ENCODE measurements at regions not wholly inside any gene's neighbourhood (a gene's known extent, or its start where the extent isn't known, plus 50 kb on each side); places are given as distances from the start of the nearest gene placed in this dataset.

DNA sequence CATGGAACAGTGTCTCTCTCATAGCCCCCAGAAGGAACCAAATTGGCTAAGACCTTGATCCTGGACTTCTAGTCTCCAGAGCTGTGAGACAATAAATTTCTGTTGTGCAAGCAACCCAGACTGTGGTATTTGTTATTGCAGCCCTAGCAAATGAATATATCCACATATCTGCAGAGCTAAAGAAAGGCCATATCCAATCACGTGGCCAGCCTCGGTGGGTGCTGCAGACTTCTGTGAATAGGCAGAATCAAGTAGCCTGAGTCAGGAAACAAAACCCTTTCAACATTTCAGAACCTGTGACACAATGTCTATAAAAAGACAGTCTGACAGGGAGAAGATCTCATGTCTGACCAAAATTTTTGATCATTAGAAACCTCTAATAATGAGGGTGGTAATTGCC is 71.0 kb upstream of the CPM start:
- no peak for DNase-seq (ENCODE audit: low read depth)
- TF ChIP-seq, protein P1, sequence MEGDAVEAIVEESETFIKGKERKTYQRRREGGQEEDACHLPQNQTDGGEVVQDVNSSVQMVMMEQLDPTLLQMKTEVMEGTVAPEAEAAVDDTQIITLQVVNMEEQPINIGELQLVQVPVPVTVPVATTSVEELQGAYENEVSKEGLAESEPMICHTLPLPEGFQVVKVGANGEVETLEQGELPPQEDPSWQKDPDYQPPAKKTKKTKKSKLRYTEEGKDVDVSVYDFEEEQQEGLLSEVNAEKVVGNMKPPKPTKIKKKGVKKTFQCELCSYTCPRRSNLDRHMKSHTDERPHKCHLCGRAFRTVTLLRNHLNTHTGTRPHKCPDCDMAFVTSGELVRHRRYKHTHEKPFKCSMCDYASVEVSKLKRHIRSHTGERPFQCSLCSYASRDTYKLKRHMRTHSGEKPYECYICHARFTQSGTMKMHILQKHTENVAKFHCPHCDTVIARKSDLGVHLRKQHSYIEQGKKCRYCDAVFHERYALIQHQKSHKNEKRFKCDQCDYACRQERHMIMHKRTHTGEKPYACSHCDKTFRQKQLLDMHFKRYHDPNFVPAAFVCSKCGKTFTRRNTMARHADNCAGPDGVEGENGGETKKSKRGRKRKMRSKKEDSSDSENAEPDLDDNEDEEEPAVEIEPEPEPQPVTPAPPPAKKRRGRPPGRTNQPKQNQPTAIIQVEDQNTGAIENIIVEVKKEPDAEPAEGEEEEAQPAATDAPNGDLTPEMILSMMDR (IDR thresholded peaks at IDR 0.05; ENCODE audit: insufficient read depth, low read depth, low read length, missing control alignments), result no peak
- no peak overlapping the region for H3K4me3 ChIP-seq (ENCODE audit: low read length)

- peak overlapping the region; percentile 35 for H3K4me3 ChIP-seq (ENCODE audit: low read length)
- DNase-seq (ENCODE audit: low read depth), result peak; percentile 76
- TF ChIP-seq, protein P1 (IDR thresholded peaks at IDR 0.05; ENCODE audit: insufficient read depth, low read depth, low read length, missing control alignments), result no peak
Observed at GRCh38 chr12:69007101-69007854, 74.3 kb upstream of the CPM start.

DNA sequence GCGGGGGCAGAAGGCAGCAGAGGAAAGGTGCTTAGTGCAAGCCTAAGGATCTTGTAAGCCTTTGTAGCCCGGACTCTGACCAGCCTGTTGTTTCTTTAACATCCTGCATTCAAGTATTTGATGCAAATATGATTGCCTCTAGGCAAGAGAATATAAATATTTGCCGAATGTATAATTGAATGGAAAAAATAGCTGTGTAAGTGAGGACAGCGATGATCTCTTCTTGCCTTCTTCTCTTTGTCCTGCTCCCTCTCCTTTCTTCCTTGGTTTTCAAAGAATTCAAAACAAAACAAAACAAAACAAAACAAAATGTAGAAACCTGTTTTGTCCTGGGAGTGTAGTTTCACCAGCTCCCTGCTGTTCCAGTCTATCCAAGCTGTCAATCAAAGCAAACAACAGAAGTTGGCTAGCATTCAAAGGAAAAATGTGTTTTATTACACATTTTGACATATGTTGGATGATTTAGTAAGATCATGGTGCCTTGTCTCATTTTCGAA is 74.9 kb upstream of the CPM start:
- H3K4me3 ChIP-seq (ENCODE audit: low read length), result peak overlapping the region; percentile 35

DNA sequence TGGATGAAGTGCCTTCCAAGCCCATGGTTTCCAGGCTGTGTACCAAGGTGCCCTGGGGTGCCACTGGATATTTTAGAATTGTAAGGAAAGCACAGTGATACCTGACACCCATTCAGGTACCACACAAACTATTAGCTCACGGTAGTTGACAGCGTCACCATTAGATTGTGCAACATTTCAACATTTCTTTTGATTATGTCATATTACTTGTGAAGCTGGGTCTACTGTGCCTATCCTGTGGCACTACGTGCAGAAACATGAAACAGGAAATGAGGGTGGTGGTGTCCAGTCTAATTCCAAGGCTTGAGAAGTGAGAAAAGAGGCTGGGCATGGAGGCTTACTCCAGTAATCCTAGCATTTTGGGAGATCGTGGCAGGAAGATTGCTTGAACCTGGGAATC is 75.5 kb upstream of the CPM start:
- DNase-seq (ENCODE audit: low read depth), result peak; percentile 97
- H3K4me3 ChIP-seq (ENCODE audit: low read length), result no peak overlapping the region
- TF ChIP-seq, protein P1 (IDR thresholded peaks at IDR 0.05; ENCODE audit: insufficient read depth, low read depth, low read length, missing control alignments), result no peak

More for the DNA sequence above, 74.9 kb upstream of the CPM start:
- DNase-seq (ENCODE audit: low read depth), result peak; percentile 74
- TF ChIP-seq, protein P1 (IDR thresholded peaks at IDR 0.05; ENCODE audit: insufficient read depth, low read depth, low read length, missing control alignments), result no peak

DNA sequence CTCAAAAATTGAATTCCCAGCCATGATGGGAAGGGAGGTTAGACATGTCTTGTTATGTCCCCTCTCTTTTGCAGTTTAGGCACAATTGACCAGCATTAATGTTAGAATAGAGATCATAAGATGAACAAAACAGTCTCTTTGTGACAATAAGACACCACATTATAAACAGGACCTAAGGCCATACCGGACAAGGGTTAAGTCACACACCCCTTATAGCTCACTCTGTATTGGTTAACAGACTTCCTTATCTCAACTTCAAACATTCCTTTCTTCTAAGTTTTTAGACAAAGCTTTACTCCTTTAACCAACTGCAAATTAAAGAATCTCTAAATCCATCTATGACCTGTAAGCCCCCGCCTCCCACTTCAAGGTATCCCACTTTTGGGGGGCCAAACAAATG is 81.1 kb upstream of the CPM start:
- no peak overlapping the region for H3K4me3 ChIP-seq (ENCODE audit: low read length)
- TF ChIP-seq, protein P1 (IDR thresholded peaks at IDR 0.05; ENCODE audit: insufficient read depth, low read depth, low read length, missing control alignments), result no peak
- no peak for DNase-seq (ENCODE audit: low read depth)

- DNase-seq (ENCODE audit: low read depth), result no peak
- no peak overlapping the region for H3K4me3 ChIP-seq (ENCODE audit: low read length)
- TF ChIP-seq, protein P1 (IDR thresholded peaks at IDR 0.05; ENCODE audit: insufficient read depth, low read depth, low read length, missing control alignments), result no peak
Observed at GRCh38 chr12:69015017-69015416, 82.0 kb upstream of the CPM start.

- no peak overlapping the region for H3K4me3 ChIP-seq (ENCODE audit: low read length)
- TF ChIP-seq, protein P1 (IDR thresholded peaks at IDR 0.05; ENCODE audit: insufficient read depth, low read depth, low read length, missing control alignments), result no peak
- DNase-seq (ENCODE audit: low read depth), result peak; percentile 20
Observed at GRCh38 chr12:69015831-69016230, 82.9 kb upstream of the CPM start.

Measured in epithelial cell of esophagus (primary cell).